ENCODE measurements at regions not wholly inside any gene's neighbourhood (a gene's known extent, or its start where the extent isn't known, plus 50 kb on each side); places are given as distances from the start of the nearest gene placed in this dataset.
"Not testable (repeated sequence)": the region's sequence is repeated elsewhere in the genome, so short reads cannot be mapped to it uniquely, and the experiment has no call there.

GRCh38 chr20:53764415-53764800 is 170.8 kb upstream of the ZNF217 start:
- TF ChIP-seq JUND (IDR thresholded peaks at IDR 0.05; ENCODE audit: low read depth), result no peak
- in situ Hi-C loops (cut with HindIII; ENCODE audit: low pct_unique_long_range_greater_than_20kb, low sequenced_read_pairs), result loop anchor here (25.0 kb wide), 1 partner anchor 148 kb away; no protein-coding TSS in a partner anchor
- no peak for DNase-seq (ENCODE audit: low read depth in 1 of 2, low spot score in 1 of 2)

GRCh38 chr20:53763707-53764414 is 170.2 kb upstream of the ZNF217 start:
- in situ Hi-C loops (cut with HindIII; ENCODE audit: low pct_unique_long_range_greater_than_20kb, low sequenced_read_pairs), result loop anchor here (25.0 kb wide), 1 partner anchor 148 kb away; no protein-coding TSS in a partner anchor
- TF ChIP-seq JUND (IDR thresholded peaks at IDR 0.05; ENCODE audit: low read depth), result no peak
- DNase-seq (ENCODE audit: low read depth in 1 of 2, low spot score in 1 of 2), result peak in 1 of 2 experiments; percentile 75

DNA sequence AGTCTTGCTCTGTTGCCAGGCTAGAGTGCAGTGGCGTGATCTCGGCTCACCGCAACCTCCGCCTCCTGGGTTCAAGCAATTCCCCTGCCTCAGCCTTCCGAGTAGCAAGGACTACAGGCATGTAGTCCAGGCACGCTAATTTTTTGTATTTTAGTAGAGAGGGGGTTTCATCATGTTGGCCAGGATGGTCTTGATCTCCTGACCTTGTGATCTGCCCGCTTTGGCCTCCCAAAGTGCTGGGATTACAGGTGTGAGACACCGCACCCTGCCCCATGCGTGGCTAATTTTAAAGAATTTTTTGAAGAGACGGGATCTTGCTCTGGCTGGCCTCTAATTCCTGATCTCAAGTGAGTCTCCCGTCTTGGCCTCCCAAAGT is 168.8 kb upstream of the ZNF217 start:
- in situ Hi-C loops (cut with HindIII; ENCODE audit: low pct_unique_long_range_greater_than_20kb, low sequenced_read_pairs), result loop anchor here (25.0 kb wide), 1 partner anchor 150 kb away; no protein-coding TSS in a partner anchor

GRCh38 chr20:53760025-53760441 is 166.4 kb upstream of the ZNF217 start:
- DNase-seq (ENCODE audit: low read depth in 1 of 2, low spot score in 1 of 2), result no peak
- TF ChIP-seq JUND (IDR thresholded peaks at IDR 0.05; ENCODE audit: low read depth), result no peak
- in situ Hi-C loops (cut with HindIII; ENCODE audit: low pct_unique_long_range_greater_than_20kb, low sequenced_read_pairs), result loop anchor here (25.0 kb wide), 1 partner anchor 152 kb away; no protein-coding TSS in a partner anchor

More for the DNA sequence above, 168.8 kb upstream of the ZNF217 start:
- not testable (repeated sequence) for DNase-seq (ENCODE audit: low read depth in 1 of 2, low spot score in 1 of 2)

GRCh38 chr20:53757472-53757913 is 163.9 kb upstream of the ZNF217 start:
- in situ Hi-C loops (cut with HindIII; ENCODE audit: low pct_unique_long_range_greater_than_20kb, low sequenced_read_pairs), result loop anchor here (25.0 kb wide), 1 partner anchor 155 kb away; no protein-coding TSS in a partner anchor
- TF ChIP-seq JUND (IDR thresholded peaks at IDR 0.05; ENCODE audit: low read depth), result no peak
- no peak for DNase-seq (ENCODE audit: low read depth in 1 of 2, low spot score in 1 of 2)

DNA sequence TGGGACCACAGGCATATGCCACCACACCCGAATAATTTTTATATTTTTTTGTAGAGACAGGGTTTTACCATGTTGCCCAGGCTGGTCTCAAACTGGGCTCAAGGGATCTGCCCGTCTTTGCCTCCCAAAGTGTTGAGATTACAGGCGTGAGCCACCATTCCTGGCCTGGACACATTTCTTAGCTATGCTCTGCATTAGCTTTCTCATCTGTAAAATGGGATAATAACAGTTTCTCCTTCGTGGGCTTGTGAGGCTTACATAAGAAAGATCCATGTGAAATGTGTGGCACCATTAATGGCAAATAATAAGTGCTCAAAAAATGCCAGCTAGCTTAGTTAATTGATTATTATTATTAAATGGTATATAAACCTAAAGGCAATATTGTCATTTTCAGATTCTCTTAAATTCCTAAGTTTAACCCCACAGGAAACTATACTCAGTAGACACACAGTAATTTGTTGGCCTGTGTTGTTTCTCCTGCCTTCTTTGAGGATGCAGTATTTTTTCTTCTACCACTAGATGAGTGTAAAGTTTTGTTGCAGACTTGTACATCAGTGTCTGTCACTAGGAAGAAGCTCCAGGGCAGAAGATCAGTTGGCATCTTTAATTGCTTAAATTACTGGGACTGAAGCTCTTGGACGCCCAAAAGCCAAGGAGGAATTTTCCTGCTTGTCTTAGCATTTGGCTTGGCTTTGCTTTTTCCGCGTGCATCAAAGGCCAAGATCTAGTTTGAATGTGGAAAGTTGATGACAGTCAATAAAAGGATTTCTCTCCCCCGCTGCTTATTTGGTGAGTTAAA is 162.3 kb upstream of the ZNF217 start:
- in situ Hi-C loops (cut with HindIII; ENCODE audit: low pct_unique_long_range_greater_than_20kb, low sequenced_read_pairs), result loop anchor here (25.0 kb wide), 1 partner anchor 156 kb away; no protein-coding TSS in a partner anchor
- no peak for TF ChIP-seq JUND (IDR thresholded peaks at IDR 0.05; ENCODE audit: low read depth)

GRCh38 chr20:53753880-53754459 is 160.3 kb upstream of the ZNF217 start:
- no peak for DNase-seq (ENCODE audit: low read depth in 1 of 2, low spot score in 1 of 2)
- no peak for TF ChIP-seq JUND (IDR thresholded peaks at IDR 0.05; ENCODE audit: low read depth)
- in situ Hi-C loops (cut with HindIII; ENCODE audit: low pct_unique_long_range_greater_than_20kb, low sequenced_read_pairs), result loop anchor here (25.0 kb wide), 1 partner anchor 158 kb away; no protein-coding TSS in a partner anchor

More for the DNA sequence above, 162.3 kb upstream of the ZNF217 start:
- DNase-seq (ENCODE audit: low read depth in 1 of 2, low spot score in 1 of 2), result peak in 1 of 2 experiments; percentile 77

DNA sequence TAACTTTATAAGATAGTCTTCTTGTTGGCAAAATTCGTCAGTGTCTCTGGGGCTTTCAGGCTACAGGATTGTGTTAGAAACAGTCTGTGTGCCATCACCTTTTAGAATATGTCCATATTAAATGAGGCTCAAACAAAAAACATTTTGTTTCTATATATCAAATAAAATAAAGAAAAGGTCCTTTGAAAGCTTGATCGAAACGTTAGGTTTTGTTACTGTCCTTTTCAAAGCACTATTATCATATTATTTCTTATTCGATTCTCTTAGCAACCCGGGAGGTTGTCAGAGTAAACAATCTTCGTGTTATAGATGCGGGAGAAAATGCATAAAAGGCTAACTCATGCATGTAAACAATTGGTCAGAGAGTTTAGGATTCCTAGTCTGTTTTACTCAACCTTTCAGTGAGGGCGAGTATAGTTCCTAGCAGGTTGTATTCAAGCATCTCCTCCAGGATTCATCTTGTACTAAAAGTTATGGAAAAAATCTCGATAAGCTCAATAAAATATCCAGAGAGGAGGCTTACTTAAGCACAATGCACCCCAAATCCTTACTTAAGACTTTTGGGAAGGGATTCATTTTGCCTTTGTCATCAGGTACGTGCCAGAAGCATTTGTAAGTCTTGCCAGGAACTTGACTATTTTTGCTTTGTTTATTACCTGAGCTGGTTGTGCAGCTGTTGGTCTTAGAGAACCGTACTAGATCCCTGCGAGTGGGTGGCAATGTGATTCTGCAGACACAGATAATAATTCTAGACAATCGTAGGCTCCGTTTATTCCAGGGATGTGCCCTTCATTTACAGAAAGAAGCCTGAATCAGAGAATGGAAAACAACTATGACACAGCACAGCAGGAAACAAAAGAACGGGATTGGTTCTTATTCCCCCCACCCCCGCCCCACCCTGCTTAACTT is 159.6 kb upstream of the ZNF217 start:
- DNase-seq (ENCODE audit: low read depth in 1 of 2, low spot score in 1 of 2), result no peak
- no peak for TF ChIP-seq JUND (IDR thresholded peaks at IDR 0.05; ENCODE audit: low read depth)
- in situ Hi-C loops (cut with HindIII; ENCODE audit: low pct_unique_long_range_greater_than_20kb, low sequenced_read_pairs), result loop anchor here (25.0 kb wide), 1 partner anchor 159 kb away; no protein-coding TSS in a partner anchor

DNA sequence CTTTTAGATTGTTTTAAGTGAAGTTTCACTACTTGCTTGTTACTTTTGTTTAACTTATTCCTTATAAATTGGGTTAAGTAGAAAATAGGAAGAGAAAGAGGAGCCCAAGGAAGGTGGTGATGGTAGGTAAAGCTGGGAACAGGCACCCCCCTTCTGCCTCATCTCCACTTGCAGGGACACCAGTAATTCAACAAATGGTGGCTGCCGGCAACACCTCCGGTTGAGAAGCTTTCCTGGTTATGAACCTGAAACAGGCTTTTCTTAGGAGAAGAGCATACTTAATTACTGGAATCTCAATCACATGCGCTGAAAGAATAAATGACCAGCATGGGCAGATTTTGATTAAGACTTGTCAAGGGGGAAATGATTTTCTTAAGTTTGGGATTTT is 158.9 kb upstream of the ZNF217 start:
- in situ Hi-C loops (cut with HindIII; ENCODE audit: low pct_unique_long_range_greater_than_20kb, low sequenced_read_pairs), result loop anchor here (25.0 kb wide), 1 partner anchor 160 kb away; no protein-coding TSS in a partner anchor
- no peak for DNase-seq (ENCODE audit: low read depth in 1 of 2, low spot score in 1 of 2)
- TF ChIP-seq JUND (IDR thresholded peaks at IDR 0.05; ENCODE audit: low read depth), result no peak

GRCh38 chr20:53751620-53752318 is 158.1 kb upstream of the ZNF217 start:
- in situ Hi-C loops (cut with HindIII; ENCODE audit: low pct_unique_long_range_greater_than_20kb, low sequenced_read_pairs), result loop anchor here (25.0 kb wide), 1 partner anchor 161 kb away; no protein-coding TSS in a partner anchor
- no peak for DNase-seq (ENCODE audit: low read depth in 1 of 2, low spot score in 1 of 2)
- no peak for TF ChIP-seq JUND (IDR thresholded peaks at IDR 0.05; ENCODE audit: low read depth)
